T-helper 9 cell (primary cell): ENCODE measurements at regions not wholly inside any gene's neighbourhood (a gene's known extent, or its start where the extent isn't known, plus 50 kb on each side); places are given as distances from the start of the nearest gene placed in this dataset.

Experiments used
- DNase-seq: peaks from one replicate; pipeline ENCODE4 v3.0.0-alpha.2; 2020

GRCh38 chr4:81580346-81580993, 108.8 kb upstream of the RASGEF1B start:
- DNase-seq = no peak

GRCh38 chr4:81577392-81577791, 105.7 kb upstream of the RASGEF1B start:
- no peak for DNase-seq

- no peak for DNase-seq
Measured at GRCh38 chr4:81574991-81575390, 103.3 kb upstream of the RASGEF1B start.

- no peak for DNase-seq
Measured at GRCh38 chr4:81573840-81574239, 102.1 kb upstream of the RASGEF1B start.

GRCh38 chr4:81572402-81572801, 100.7 kb upstream of the RASGEF1B start:
- no peak for DNase-seq

- DNase-seq = no peak
Measured at GRCh38 chr4:81571105-81571504, 99.4 kb upstream of the RASGEF1B start.

- DNase-seq = no peak
Measured at GRCh38 chr4:81566161-81566591, 94.5 kb upstream of the RASGEF1B start.

GRCh38 chr4:81565142-81565870, 93.6 kb upstream of the RASGEF1B start:
- DNase-seq = no peak

GRCh38 chr4:81564025-81564424, 92.3 kb upstream of the RASGEF1B start:
- DNase-seq = no peak

GRCh38 chr4:81562093-81562492, 90.4 kb upstream of the RASGEF1B start:
- DNase-seq = no peak

- no peak for DNase-seq
Measured at GRCh38 chr4:81557306-81557705, 85.6 kb upstream of the RASGEF1B start.

GRCh38 chr4:81555489-81555888, 83.8 kb upstream of the RASGEF1B start:
- no peak for DNase-seq

- no peak for DNase-seq
Measured at GRCh38 chr4:81552086-81552485, 80.4 kb upstream of the RASGEF1B start.

GRCh38 chr4:81550388-81550859, 78.7 kb upstream of the RASGEF1B start:
- no peak for DNase-seq

GRCh38 chr4:81549984-81550383, 78.3 kb upstream of the RASGEF1B start:
- no peak for DNase-seq

GRCh38 chr4:81546777-81547176, 75.1 kb upstream of the RASGEF1B start:
- DNase-seq = no peak

- DNase-seq = no peak
Measured at GRCh38 chr4:81541161-81541945, 69.6 kb upstream of the RASGEF1B start.

- DNase-seq = no peak
Measured at GRCh38 chr4:81538716-81539427, 67.2 kb upstream of the RASGEF1B start.

- DNase-seq = no peak
Measured at GRCh38 chr4:81531410-81531809, 59.7 kb upstream of the RASGEF1B start.

GRCh38 chr4:81528979-81529378, 57.3 kb upstream of the RASGEF1B start:
- DNase-seq = no peak

GRCh38 chr4:81528200-81528599, 56.5 kb upstream of the RASGEF1B start:
- no peak for DNase-seq

GRCh38 chr4:81527709-81528108, 56.0 kb upstream of the RASGEF1B start:
- no peak for DNase-seq

GRCh38 chr4:81527115-81527514, 55.4 kb upstream of the RASGEF1B start:
- DNase-seq = no peak
